ENCODE measurements at regions not wholly inside any gene's neighbourhood (a gene's known extent, or its start where the extent isn't known, plus 50 kb on each side); places are given as distances from the start of the nearest gene placed in this dataset.

- TF ChIP-seq ZNF274 (IDR thresholded peaks at IDR 0.05; ENCODE audit: low read depth, low read length) (no peak), YY1 (IDR thresholded peaks at IDR 0.05; ENCODE audit: insufficient read depth, insufficient read length) (no peak)
Observed at GRCh38 chrX:80317646-80318045, 102.6 kb upstream of the TENT5D start.
